ENCODE measurements at regions not wholly inside any gene's neighbourhood (a gene's known extent, or its start where the extent isn't known, plus 50 kb on each side); places are given as distances from the start of the nearest gene placed in this dataset.

- DNase-seq (ENCODE audit: low spot score in 2 of 2): no peak
- H3K4me3 Mint-ChIP-seq: no peak overlapping the region
- no peaks in the 10 kb centered on the region for H3K36me3 Mint-ChIP-seq (ENCODE audit: insufficient read depth)
- H3K27ac Mint-ChIP-seq (ENCODE audit: low read depth): no peak overlapping the region
- ATAC-seq (replicated peaks; ENCODE audit: extremely low read depth, poor library complexity, severe bottlenecking): no peak
- no peaks in the 10 kb centered on the region for H3K4me1 Mint-ChIP-seq
- no peaks in the 10 kb centered on the region for H3K27me3 Mint-ChIP-seq
- peaks cover 14% of the 10 kb centered on the region for H3K9me3 Mint-ChIP-seq
These were observed 581.7 kb downstream of the MRPL39 start for GRCh38 chr21:25025596-25025995.

DNA sequence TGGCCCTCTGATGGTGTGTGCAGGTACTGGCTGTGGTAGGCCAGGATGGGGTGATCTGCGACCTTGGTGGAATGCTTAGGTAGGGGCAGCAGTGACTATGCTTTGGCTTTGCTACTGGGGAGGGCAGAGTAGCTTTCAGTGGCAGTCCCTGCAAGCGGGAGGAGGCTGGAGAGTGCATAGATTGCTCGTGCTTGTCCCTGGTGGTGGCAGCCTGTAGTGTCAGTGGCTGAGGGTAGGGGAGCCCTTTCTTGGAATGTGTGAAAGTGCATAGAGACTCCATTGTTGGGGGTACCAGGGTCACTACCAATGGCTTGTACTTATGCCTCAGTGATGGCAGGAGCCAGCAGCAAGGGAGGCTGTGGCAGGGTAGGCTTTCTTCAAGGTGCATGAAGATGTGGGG lies 582.6 kb downstream of the MRPL39 start:
- Mint-ChIP-seq H3K9me3 (peaks cover 20% of the 10 kb centered on the region), H3K36me3 (ENCODE audit: insufficient read depth) (no peaks in the 10 kb centered on the region), H3K27me3 (no peaks in the 10 kb centered on the region), H3K27ac (ENCODE audit: low read depth) (no peak overlapping the region), H3K4me1 (no peaks in the 10 kb centered on the region), H3K4me3 (no peak overlapping the region)
- ATAC-seq (replicated peaks; ENCODE audit: extremely low read depth, poor library complexity, severe bottlenecking) (no peak), DNase-seq (ENCODE audit: low spot score in 2 of 2) (no peak)

GRCh38 chr21:25005388-25005787 lies 601.9 kb downstream of the MRPL39 start:
- DNase-seq (ENCODE audit: low spot score in 2 of 2) (no peak), ATAC-seq (replicated peaks; ENCODE audit: extremely low read depth, poor library complexity, severe bottlenecking) (no peak)
- Mint-ChIP-seq H3K27me3 (no peaks in the 10 kb centered on the region), H3K27ac (ENCODE audit: low read depth) (no peak overlapping the region), H3K36me3 (ENCODE audit: insufficient read depth) (no peaks in the 10 kb centered on the region), H3K4me3 (no peak overlapping the region), H3K4me1 (no peaks in the 10 kb centered on the region), H3K9me3 (peaks cover 15% of the 10 kb centered on the region)

DNA sequence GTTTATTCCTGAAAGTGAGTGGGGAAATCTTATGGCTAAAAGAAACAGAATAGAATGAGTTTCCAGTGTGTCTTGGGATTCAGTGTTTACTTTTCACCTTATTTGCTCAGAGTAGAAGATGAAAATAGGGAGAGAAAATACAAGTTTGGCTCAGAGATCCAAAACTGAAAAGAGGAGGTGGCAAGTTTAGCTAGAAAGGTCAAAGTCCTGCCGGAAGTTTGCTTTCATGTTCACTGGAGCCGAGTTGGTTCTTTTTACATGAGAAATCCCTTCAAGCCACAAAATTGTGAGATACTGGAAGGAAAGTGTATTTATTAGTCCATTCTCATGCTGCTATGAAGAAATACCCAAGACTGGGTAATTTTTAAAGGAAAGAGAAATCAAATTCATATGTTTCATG lies 604.6 kb downstream of the MRPL39 start:
- no peak overlapping the region for H3K4me3 Mint-ChIP-seq
- no peaks in the 10 kb centered on the region for H3K4me1 Mint-ChIP-seq
- no peaks in the 10 kb centered on the region for H3K27me3 Mint-ChIP-seq
- no peaks in the 10 kb centered on the region for H3K36me3 Mint-ChIP-seq (ENCODE audit: insufficient read depth)
- DNase-seq (ENCODE audit: low spot score in 2 of 2) (no peak), ATAC-seq (replicated peaks; ENCODE audit: extremely low read depth, poor library complexity, severe bottlenecking) (no peak)
- H3K27ac Mint-ChIP-seq (ENCODE audit: low read depth): no peak overlapping the region
- peaks cover 21% of the 10 kb centered on the region for H3K9me3 Mint-ChIP-seq

DNA sequence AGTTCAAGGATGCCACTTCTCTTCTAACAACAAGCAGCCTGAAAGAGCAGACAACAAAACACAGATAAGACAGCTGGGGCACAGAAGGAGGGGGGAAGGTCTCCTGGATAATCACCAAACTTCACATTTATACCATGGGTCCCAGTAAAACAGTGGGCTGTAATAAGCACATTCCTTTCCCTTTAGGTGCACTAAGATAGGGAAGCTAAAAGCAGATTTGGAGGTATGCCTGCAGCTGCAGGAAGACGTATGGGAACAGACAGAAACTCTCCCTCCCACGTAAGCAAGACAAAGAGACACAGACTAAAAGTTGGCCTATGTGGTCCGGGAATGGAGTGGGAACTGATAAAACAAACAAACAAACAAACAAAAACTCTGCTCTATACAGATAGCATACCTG lies 612.1 kb downstream of the MRPL39 start:
- ATAC-seq (replicated peaks; ENCODE audit: extremely low read depth, poor library complexity, severe bottlenecking): no peak
- H3K27me3 Mint-ChIP-seq: no peaks in the 10 kb centered on the region

GRCh38 chr21:24994717-24995116 lies 612.6 kb downstream of the MRPL39 start:
- ATAC-seq (replicated peaks; ENCODE audit: extremely low read depth, poor library complexity, severe bottlenecking): no peak
- Mint-ChIP-seq H3K36me3 (ENCODE audit: insufficient read depth) (no peaks in the 10 kb centered on the region), H3K27ac (ENCODE audit: low read depth) (no peak overlapping the region), H3K9me3 (peaks cover 6% of the 10 kb centered on the region), H3K27me3 (no peaks in the 10 kb centered on the region), H3K4me3 (no peak overlapping the region), H3K4me1 (no peaks in the 10 kb centered on the region)
- no peak for DNase-seq (ENCODE audit: low spot score in 2 of 2)

More for the DNA sequence above, 612.1 kb downstream of the MRPL39 start:
- Mint-ChIP-seq H3K9me3 (peaks cover 11% of the 10 kb centered on the region), H3K27ac (ENCODE audit: low read depth) (no peak overlapping the region), H3K4me1 (no peaks in the 10 kb centered on the region), H3K36me3 (ENCODE audit: insufficient read depth) (no peaks in the 10 kb centered on the region), H3K4me3 (no peak overlapping the region)
- DNase-seq (ENCODE audit: low spot score in 2 of 2): no peak

GRCh38 chr21:24989516-24989915 lies 617.8 kb downstream of the MRPL39 start:
- Mint-ChIP-seq H3K9me3 (peaks cover 5% of the 10 kb centered on the region), H3K4me1 (no peaks in the 10 kb centered on the region), H3K27me3 (no peaks in the 10 kb centered on the region), H3K36me3 (ENCODE audit: insufficient read depth) (no peaks in the 10 kb centered on the region), H3K4me3 (no peak overlapping the region), H3K27ac (ENCODE audit: low read depth) (no peak overlapping the region)
- no peak for DNase-seq (ENCODE audit: low spot score in 2 of 2)
- ATAC-seq (replicated peaks; ENCODE audit: extremely low read depth, poor library complexity, severe bottlenecking): no peak

DNA sequence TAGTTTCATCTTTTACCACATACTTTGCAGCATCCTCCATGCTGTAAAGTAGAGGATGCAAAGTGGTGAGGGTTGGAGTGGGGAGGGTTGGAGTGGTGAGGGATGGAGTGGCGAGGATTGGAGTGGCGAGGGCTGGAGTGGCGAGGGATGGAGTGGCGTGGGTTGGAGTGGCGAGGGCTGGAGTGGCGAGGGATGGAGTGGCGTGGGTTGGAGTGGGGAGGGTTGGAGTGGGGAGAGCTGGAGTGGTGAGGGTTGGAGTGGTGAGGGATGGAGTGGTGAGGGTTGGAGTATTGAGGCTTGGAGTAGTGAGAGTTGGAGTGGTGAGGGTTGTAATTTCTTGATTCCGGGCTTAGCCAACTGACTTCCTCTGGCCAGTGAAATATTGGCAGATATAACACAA lies 618.3 kb downstream of the MRPL39 start:
- H3K27me3 Mint-ChIP-seq: no peaks in the 10 kb centered on the region
- H3K9me3 Mint-ChIP-seq: peaks cover 5% of the 10 kb centered on the region
- no peak overlapping the region for H3K4me3 Mint-ChIP-seq

DNA sequence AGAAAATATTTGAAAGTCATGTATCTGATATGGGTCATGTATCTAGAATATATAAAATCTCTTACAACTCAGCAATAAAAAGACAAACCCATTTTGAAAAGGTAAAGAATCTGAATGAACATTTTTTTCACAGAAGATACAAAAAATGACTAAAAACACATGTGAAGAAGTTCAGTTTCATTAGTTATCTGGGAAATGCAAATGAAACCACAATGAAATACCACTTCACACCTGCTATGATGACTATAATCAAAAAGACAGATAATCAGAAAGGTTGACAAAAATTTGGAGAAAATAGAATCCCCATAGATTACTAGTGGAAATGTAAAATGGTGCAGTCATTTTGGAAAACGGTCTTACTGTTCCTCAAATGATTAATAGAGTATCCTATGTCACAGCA lies 631.0 kb downstream of the MRPL39 start:
- no peaks in the 10 kb centered on the region for H3K27me3 Mint-ChIP-seq
- H3K4me1 Mint-ChIP-seq: no peaks in the 10 kb centered on the region
- H3K36me3 Mint-ChIP-seq (ENCODE audit: insufficient read depth): no peaks in the 10 kb centered on the region
- no peak overlapping the region for H3K4me3 Mint-ChIP-seq
- H3K9me3 Mint-ChIP-seq: peaks cover 16% of the 10 kb centered on the region
- DNase-seq (ENCODE audit: low spot score in 2 of 2) (no peak), ATAC-seq (replicated peaks; ENCODE audit: extremely low read depth, poor library complexity, severe bottlenecking) (no peak)
- H3K27ac Mint-ChIP-seq (ENCODE audit: low read depth): no peak overlapping the region

More for the DNA sequence above, 618.3 kb downstream of the MRPL39 start:
- H3K27ac Mint-ChIP-seq (ENCODE audit: low read depth): no peak overlapping the region
- no peaks in the 10 kb centered on the region for H3K36me3 Mint-ChIP-seq (ENCODE audit: insufficient read depth)
- DNase-seq (ENCODE audit: low spot score in 2 of 2): no peak
- ATAC-seq (replicated peaks; ENCODE audit: extremely low read depth, poor library complexity, severe bottlenecking): no peak
- H3K4me1 Mint-ChIP-seq: no peaks in the 10 kb centered on the region

DNA sequence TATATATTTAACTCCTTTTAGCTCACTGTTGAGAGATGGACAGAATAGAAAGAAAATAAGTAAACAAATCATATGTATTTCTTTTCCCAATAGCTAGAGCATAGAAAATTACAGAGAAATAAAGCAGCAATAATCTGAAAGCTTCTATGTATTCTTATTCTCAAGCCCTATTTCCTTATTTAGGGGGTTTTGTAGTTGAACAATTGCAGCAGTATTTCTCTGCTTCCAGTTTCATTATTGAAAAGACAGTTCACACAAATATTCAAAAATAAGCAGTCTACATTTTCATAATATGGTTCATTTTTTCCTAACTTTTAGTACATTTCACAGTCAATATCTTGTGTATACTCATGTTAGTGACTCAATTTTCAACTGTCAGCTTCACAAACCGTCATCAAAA lies 638.2 kb downstream of the MRPL39 start:
- no peaks in the 10 kb centered on the region for H3K27me3 Mint-ChIP-seq
- no peak overlapping the region for H3K4me3 Mint-ChIP-seq
- no peak for ATAC-seq (replicated peaks; ENCODE audit: extremely low read depth, poor library complexity, severe bottlenecking)

DNA sequence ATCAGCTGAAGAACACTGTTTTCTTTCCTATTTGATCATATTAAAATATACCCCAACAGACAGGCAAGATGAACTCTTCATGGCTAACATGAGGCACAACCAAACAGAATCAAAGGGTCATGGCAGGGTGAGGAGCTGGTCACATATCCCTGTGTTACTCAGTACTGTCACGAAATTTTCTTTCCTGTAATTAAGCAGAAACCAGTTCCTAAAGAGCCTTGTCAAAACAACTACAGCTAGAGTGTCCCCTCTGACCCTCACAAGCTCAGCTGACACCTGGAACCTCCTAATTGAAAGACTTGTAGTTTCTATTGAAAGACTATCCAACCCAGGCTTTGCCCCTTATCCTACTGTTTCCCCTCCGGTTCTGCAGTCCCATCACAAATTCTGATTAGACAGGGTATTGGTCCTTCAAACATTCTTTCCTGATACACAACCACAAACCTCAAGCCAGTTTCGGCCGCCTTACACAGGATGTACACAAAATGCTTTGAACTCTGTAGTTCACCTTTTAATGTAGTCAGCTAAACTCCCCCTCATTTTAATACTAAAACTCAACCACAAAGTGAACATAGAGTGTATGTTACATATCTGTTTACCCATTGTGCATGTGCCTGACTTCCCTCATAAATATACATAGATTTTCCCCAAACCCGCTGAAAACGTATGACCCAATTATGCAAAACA lies 651.9 kb downstream of the MRPL39 start:
- Mint-ChIP-seq H3K27me3 (no peaks in the 10 kb centered on the region), H3K27ac (ENCODE audit: low read depth) (no peak overlapping the region), H3K36me3 (ENCODE audit: insufficient read depth) (peaks cover 2% of the 10 kb centered on the region), H3K4me1 (no peaks in the 10 kb centered on the region), H3K4me3 (no peak overlapping the region), H3K9me3 (peaks cover 10% of the 10 kb centered on the region)
- ATAC-seq (replicated peaks; ENCODE audit: extremely low read depth, poor library complexity, severe bottlenecking) (no peak), DNase-seq (ENCODE audit: low spot score in 2 of 2) (no peak)

More for the DNA sequence above, 638.2 kb downstream of the MRPL39 start:
- Mint-ChIP-seq H3K4me1 (no peaks in the 10 kb centered on the region), H3K36me3 (ENCODE audit: insufficient read depth) (no peaks in the 10 kb centered on the region), H3K27ac (ENCODE audit: low read depth) (no peak overlapping the region), H3K9me3 (peaks cover 11% of the 10 kb centered on the region)
- no peak for DNase-seq (ENCODE audit: low spot score in 2 of 2)

DNA sequence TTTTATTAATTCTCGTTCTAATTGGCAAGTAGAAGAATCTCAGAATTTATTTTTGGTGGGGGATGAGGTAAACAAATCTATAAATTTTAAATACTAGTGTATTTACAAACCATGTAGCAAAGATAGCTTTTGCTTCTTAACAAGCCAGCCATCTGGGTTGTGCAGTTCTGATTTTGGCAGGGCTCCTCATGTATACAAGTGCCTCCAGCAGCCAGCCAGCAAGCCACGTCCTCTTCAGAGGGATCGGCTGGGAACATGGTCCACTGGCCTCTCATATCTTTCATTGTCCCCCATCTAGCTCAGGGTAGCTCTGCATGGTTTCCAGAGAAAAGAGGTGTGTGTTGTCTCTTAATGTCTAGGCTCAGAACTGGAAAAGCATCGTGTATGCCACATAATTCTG lies 659.1 kb downstream of the MRPL39 start:
- DNase-seq (ENCODE audit: low spot score in 2 of 2): no peak
- Mint-ChIP-seq H3K27me3 (no peaks in the 10 kb centered on the region), H3K9me3 (peaks cover 4% of the 10 kb centered on the region), H3K27ac (ENCODE audit: low read depth) (no peak overlapping the region), H3K4me3 (no peak overlapping the region), H3K4me1 (no peaks in the 10 kb centered on the region), H3K36me3 (ENCODE audit: insufficient read depth) (peaks cover 2% of the 10 kb centered on the region)
- ATAC-seq (replicated peaks; ENCODE audit: extremely low read depth, poor library complexity, severe bottlenecking): no peak

- no peak overlapping the region for H3K4me3 Mint-ChIP-seq
- H3K4me1 Mint-ChIP-seq: no peaks in the 10 kb centered on the region
- peaks cover 1% of the 10 kb centered on the region for H3K36me3 Mint-ChIP-seq (ENCODE audit: insufficient read depth)
- no peak overlapping the region for H3K27ac Mint-ChIP-seq (ENCODE audit: low read depth)
- no peak for DNase-seq (ENCODE audit: low spot score in 2 of 2)
- peaks cover 3% of the 10 kb centered on the region for H3K9me3 Mint-ChIP-seq
- ATAC-seq (replicated peaks; ENCODE audit: extremely low read depth, poor library complexity, severe bottlenecking): no peak
- no peaks in the 10 kb centered on the region for H3K27me3 Mint-ChIP-seq
These were observed 661.4 kb downstream of the MRPL39 start for GRCh38 chr21:24945910-24946309.
